H9 (cell line): ENCODE measurements at regions not wholly inside any gene's neighbourhood (a gene's known extent, or its start where the extent isn't known, plus 50 kb on each side); places are given as distances from the start of the nearest gene placed in this dataset.
"Not testable (repeated sequence)": the region's sequence is repeated elsewhere in the genome, so short reads cannot be mapped to it uniquely, and the experiment has no call there.

Experiments
- DNase-seq: peaks from one replicate; pipeline ENCODE4 v3.0.0-alpha.2; 2017
- H2AFZ ChIP-seq: one replicate; pipeline ENCODE4 v1.6.1; 2013; ENCODE audit warnings: mild to moderate bottlenecking, low read length, control low read depth, moderate library complexity
- H2AK5ac ChIP-seq: 2 replicates; pipeline ENCODE4 v1.6.1; 2013; ENCODE audit warnings: low read length, control low read depth, mixed read lengths; ENCODE audit not compliant: insufficient read length
- H2BK120ac ChIP-seq: one replicate; pipeline ENCODE4 v1.6.1; 2013; ENCODE audit warnings: low read depth, mild to moderate bottlenecking, low read length, control low read depth, inconsistent platforms; ENCODE audit not compliant: poor library complexity, severe bottlenecking
- H2BK12ac ChIP-seq: 2 replicates; pipeline ENCODE4 v1.6.1; 2013; ENCODE audit warnings: low read length, control low read depth, mixed read lengths, low read depth; ENCODE audit not compliant: insufficient read length
- H2BK15ac ChIP-seq: 2 replicates; pipeline ENCODE4 v1.6.1; 2013; ENCODE audit warnings: low read depth, low read length, control low read depth
- H2BK20ac ChIP-seq: one replicate; pipeline ENCODE4 v1.6.1; 2013; ENCODE audit warnings: low read depth, mild to moderate bottlenecking, low read length, control low read depth, inconsistent platforms; ENCODE audit not compliant: poor library complexity, severe bottlenecking
- H2BK5ac ChIP-seq: 2 replicates; pipeline ENCODE4 v1.6.1; 2013; ENCODE audit warnings: low read length, control low read depth, mixed read lengths; ENCODE audit not compliant: insufficient read length
- H3K14ac ChIP-seq: 2 replicates; pipeline ENCODE4 v1.6.1; 2013; ENCODE audit warnings: low read length, control low read depth; ENCODE audit not compliant: insufficient read depth
- H3K18ac ChIP-seq: 2 replicates; pipeline ENCODE4 v1.6.1; 2013; ENCODE audit warnings: low read depth, mild to moderate bottlenecking, mixed read lengths, low read length, control low read depth; ENCODE audit not compliant: insufficient read length
- H3K23ac ChIP-seq: 2 replicates; pipeline ENCODE4 v1.6.1; 2013; ENCODE audit warnings: low read length, control low read depth, mixed read lengths, low read depth; ENCODE audit not compliant: insufficient read length
- H3K23me2 ChIP-seq: 2 replicates; pipeline ENCODE4 v1.6.1; 2013; ENCODE audit warnings: low read depth, mild to moderate bottlenecking, mixed read lengths, low read length, control low read depth; ENCODE audit not compliant: insufficient read length, poor library complexity, severe bottlenecking
- H3K27ac ChIP-seq: 2 replicates; pipeline ENCODE4 v1.5.1; 2013; ENCODE audit warnings: low read length, control low read depth, mixed read lengths, low read depth; ENCODE audit not compliant: insufficient read length
- H3K27me3 ChIP-seq: 2 replicates; pipeline ENCODE4 v1.6.1; 2013; ENCODE audit warnings: low read length, control low read depth, inconsistent platforms; ENCODE audit not compliant: insufficient read depth
- H3K4ac ChIP-seq: 2 replicates; pipeline ENCODE4 v1.6.1; 2013; ENCODE audit warnings: low read depth, mild to moderate bottlenecking, control low read depth, inconsistent platforms, low read length, moderate library complexity
- H3K4me1 ChIP-seq: 2 replicates; pipeline ENCODE4 v1.6.1; 2013; ENCODE audit warnings: low read length, control low read depth, inconsistent platforms; ENCODE audit not compliant: insufficient read depth
- H3K4me2 ChIP-seq: 2 replicates; pipeline ENCODE4 v1.6.1; 2013; ENCODE audit warnings: low read length, control low read depth, mixed read lengths; ENCODE audit not compliant: insufficient read length, insufficient read depth
- H3K56ac ChIP-seq: 2 replicates; pipeline ENCODE4 v1.6.1; 2013; ENCODE audit warnings: low read depth, mild to moderate bottlenecking, mixed read lengths, low read length, control low read depth; ENCODE audit not compliant: insufficient read length
- H3K79me1 ChIP-seq: 2 replicates; pipeline ENCODE4 v1.6.1; 2013; ENCODE audit warnings: low read depth, mild to moderate bottlenecking, moderate library complexity, low read length, control low read depth, inconsistent platforms; ENCODE audit not compliant: insufficient read depth, poor library complexity, severe bottlenecking
- H3K79me2 ChIP-seq: 2 replicates; pipeline ENCODE4 v1.6.1; 2013; ENCODE audit warnings: low read length, control low read depth, inconsistent platforms; ENCODE audit not compliant: insufficient read depth
- H3K9ac ChIP-seq: 2 replicates; pipeline ENCODE4 v1.6.1; 2013; ENCODE audit warnings: low read length, control low read depth, mixed read lengths; ENCODE audit not compliant: insufficient read length; ENCODE audit errors: extremely low read depth
- H3K9me3 ChIP-seq: one replicate; pipeline ENCODE4 v1.6.1; 2013; ENCODE audit warnings: low read depth, low read length, inconsistent platforms; ENCODE audit not compliant: control insufficient read depth
- H3T11ph ChIP-seq: one replicate; pipeline ENCODE4 v1.6.1; 2013; ENCODE audit warnings: mild to moderate bottlenecking, low read length, control low read depth, inconsistent platforms
- H4K20me1 ChIP-seq: one replicate; pipeline ENCODE4 v1.6.1; 2013; ENCODE audit not compliant: control insufficient read depth, insufficient read length, insufficient read depth
- H4K5ac ChIP-seq: 2 replicates; pipeline ENCODE4 v1.6.1; 2013; ENCODE audit warnings: low read depth, mild to moderate bottlenecking, mixed read lengths, low read length, control low read depth; ENCODE audit not compliant: insufficient read length
- H4K8ac ChIP-seq: replicated peaks from 2 replicates; pipeline ENCODE4 v1.6.1; 2013; ENCODE audit warnings: low read length, control low read depth, mixed read lengths, low read depth; ENCODE audit not compliant: insufficient read length
- H4K91ac ChIP-seq: 2 replicates; pipeline ENCODE4 v1.6.1; 2013; ENCODE audit warnings: low read depth, mild to moderate bottlenecking, moderate library complexity, mixed read lengths, low read length, control low read depth; ENCODE audit not compliant: insufficient read length
- H3K27ac Mint-ChIP-seq, 3 experiments: 2 replicates in 2 of 3; 3 replicates in 1 of 3; pipeline ENCODE4 v1.8.0; 2020 to 2021; ENCODE audit warnings: mixed read lengths in 3 of 3, mild to moderate bottlenecking in 1 of 3, moderate library complexity in 1 of 3
- H3K27me3 Mint-ChIP-seq: 2 replicates; pipeline ENCODE4 v1.8.0; 2021; ENCODE audit warnings: low read depth, mild to moderate bottlenecking, moderate library complexity, mixed read lengths
- H3K36me3 Mint-ChIP-seq, 3 experiments: 2 replicates in 2 of 3; 3 replicates in 1 of 3; pipeline ENCODE4 v1.8.0; 2020 to 2021; ENCODE audit warnings: low read depth in 3 of 3, mixed read lengths in 3 of 3; ENCODE audit not compliant: insufficient read depth in 1 of 3
- H3K4me1 Mint-ChIP-seq, 2 experiments: 2 replicates each; pipeline ENCODE4 v1.8.0; 2020; ENCODE audit warnings: mixed read lengths in 2 of 2
- H3K4me3 Mint-ChIP-seq, 2 experiments: 2 replicates in 1 of 2; 3 replicates in 1 of 2; pipeline ENCODE4 v1.8.0; 2020 to 2021; ENCODE audit warnings: mild to moderate bottlenecking in 2 of 2, mixed read lengths in 2 of 2, moderate library complexity in 1 of 2
- H3K9me3 Mint-ChIP-seq, 2 experiments: 2 replicates in 1 of 2; 3 replicates in 1 of 2; pipeline ENCODE4 v1.8.0; 2020; ENCODE audit warnings: mild to moderate bottlenecking in 2 of 2, mixed read lengths in 2 of 2, moderate library complexity in 1 of 2
- WGBS: extraction: QIAGEN DNeasy Blood & Tissue Kit; methylation state at CpG from one replicate; pipeline ENCODE4 v1.1.7; 2013; ENCODE audit warnings: missing lambda C conversion rate, low lambda C conversion rate, mixed read lengths; ENCODE audit not compliant: insufficient read length; ENCODE audit errors: extremely low coverage; 5-methylcytosine and 5-hydroxymethylcytosine counted together

DNA sequence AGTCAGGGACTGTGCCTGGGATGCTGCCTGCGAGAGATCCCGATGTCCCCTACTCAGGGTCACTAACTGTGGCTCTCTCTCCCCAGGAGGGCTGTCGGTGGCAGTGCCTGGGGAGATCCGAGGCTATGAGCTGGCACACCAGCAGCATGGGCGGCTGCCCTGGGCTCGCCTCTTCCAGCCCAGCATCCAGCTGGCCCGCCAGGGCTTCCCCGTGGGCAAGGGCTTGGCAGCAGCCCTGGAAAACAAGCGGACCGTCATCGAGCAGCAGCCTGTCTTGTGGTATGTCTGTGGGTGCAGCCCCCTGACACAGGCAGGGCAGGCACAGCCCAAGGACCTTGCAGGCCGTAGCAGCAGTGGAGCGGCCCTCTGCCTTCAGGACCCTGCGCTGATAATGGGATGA is 3088.9 kb downstream of the RPIA start:
- not testable (repeated sequence) for H2AFZ ChIP-seq, H2BK12ac ChIP-seq, H3K14ac ChIP-seq, H3K4ac ChIP-seq, H3K79me2 ChIP-seq, H4K8ac ChIP-seq, H4K91ac ChIP-seq, H3T11ph ChIP-seq, H2BK20ac ChIP-seq, H3K27me3 ChIP-seq, H3K9me3 ChIP-seq, H3K4me1 Mint-ChIP-seq, H2BK120ac ChIP-seq, H4K5ac ChIP-seq, H4K20me1 ChIP-seq, DNase-seq, H3K9ac ChIP-seq, H3K4me2 ChIP-seq, H3K18ac ChIP-seq, H3K4me1 ChIP-seq, H3K4me3 Mint-ChIP-seq, H3K23me2 ChIP-seq, H3K27ac Mint-ChIP-seq, H2AK5ac ChIP-seq, H3K79me1 ChIP-seq, H3K23ac ChIP-seq, H3K27ac ChIP-seq, H2BK5ac ChIP-seq, H2BK15ac ChIP-seq, H3K56ac ChIP-seq
- Mint-ChIP-seq H3K36me3 (peaks cover 0 to 25% (median 11%) of the 10 kb centered on the region in 3 experiments; a peak in 6 of 7 replicates), H3K9me3 (peaks cover 69 to 81% of the 10 kb centered on the region in 2 experiments), H3K27me3 (peaks cover 10% of the 10 kb centered on the region; the same call in 1 of the 2 replicates)
- WGBS = no CpG with 5 or more reads among the region's 14 CpGs

DNA sequence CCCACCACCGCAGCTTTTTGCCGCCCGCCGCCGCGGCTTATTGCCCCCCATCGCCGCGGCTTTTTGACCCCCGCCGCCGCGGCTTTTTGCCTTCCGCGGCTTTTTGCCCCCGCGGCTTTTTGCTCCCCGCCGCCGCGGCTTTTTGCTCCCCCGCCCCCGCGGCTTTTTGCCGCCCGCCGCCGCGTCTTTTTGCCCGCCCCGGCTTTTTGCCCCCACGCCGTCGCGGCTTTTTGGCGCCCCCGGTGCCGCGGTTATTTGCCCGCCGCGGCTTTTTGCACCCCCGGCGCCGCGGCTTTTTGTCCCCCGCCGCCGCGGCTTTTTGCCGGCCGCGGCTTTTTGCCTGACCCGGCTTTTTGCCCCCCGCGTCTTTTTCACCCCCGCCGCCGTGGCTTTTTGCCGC is 3061.8 kb upstream of the TEKT4 start:
- H4K5ac ChIP-seq, H3K4me2 ChIP-seq, H3K9me3 ChIP-seq, H2BK20ac ChIP-seq, H3K79me1 ChIP-seq, H3K36me3 Mint-ChIP-seq, H2BK12ac ChIP-seq, H4K8ac ChIP-seq, H3K9ac ChIP-seq, H3K14ac ChIP-seq, H3K4me1 Mint-ChIP-seq, H3K23ac ChIP-seq, H3K27ac ChIP-seq, H3K4me3 Mint-ChIP-seq, H3K27ac Mint-ChIP-seq, H3K23me2 ChIP-seq, H3K79me2 ChIP-seq, H2AK5ac ChIP-seq, H3K4ac ChIP-seq, H3T11ph ChIP-seq, H2BK120ac ChIP-seq, H3K27me3 ChIP-seq, H3K27me3 Mint-ChIP-seq, H3K56ac ChIP-seq, H4K20me1 ChIP-seq, DNase-seq, H2BK15ac ChIP-seq, H2BK5ac ChIP-seq, H3K4me1 ChIP-seq, H3K18ac ChIP-seq, H4K91ac ChIP-seq, H3K9me3 Mint-ChIP-seq, H2AFZ ChIP-seq: not testable (repeated sequence)
- WGBS = no CpG with 5 or more reads among the region's 60 CpGs
